Stomach (tissue), 4 donors: ENCODE measurements at regions not wholly inside any gene's neighbourhood (a gene's known extent, or its start where the extent isn't known, plus 50 kb on each side); places are given as distances from the start of the nearest gene placed in this dataset.

Experiments used
- EP300 ChIP-seq: sonication (generic); formaldehyde crosslinking; IDR thresholded peaks from one replicate; pipeline ENCODE4 v1.6.1; 2017; ENCODE audit warnings: antibody characterized with exemption
- POLR2A ChIP-seq, 4 donors: fragments of 450-650 bp; IDR thresholded peaks; one replicate each; pipeline ENCODE4 v1.6.1; 2016; ENCODE audit warnings: antibody characterized with exemption in 4 of 4, control low read depth in 2 of 4, mild to moderate bottlenecking in 1 of 4, moderate library complexity in 1 of 4
- POLR2AphosphoS5 ChIP-seq, 3 donors: sonication (generic); formaldehyde crosslinking; IDR thresholded peaks; one replicate each; pipeline ENCODE4 v1.6.1; 2016; ENCODE audit warnings: antibody characterized with exemption in 3 of 3
- TF ChIP-seq, protein P1 (sequence below), 7 experiments: fragments of 450-650 bp in 4 of 7; fragments of 200-600 bp in 3 of 7; sonication (generic) in 3 of 7; IDR thresholded peaks; one replicate each; pipeline ENCODE4 v1.5.1; 2016 to 2019; ENCODE audit warnings: antibody characterized with exemption in 7 of 7, control low read depth in 2 of 7, mild to moderate bottlenecking in 1 of 7

DNA sequence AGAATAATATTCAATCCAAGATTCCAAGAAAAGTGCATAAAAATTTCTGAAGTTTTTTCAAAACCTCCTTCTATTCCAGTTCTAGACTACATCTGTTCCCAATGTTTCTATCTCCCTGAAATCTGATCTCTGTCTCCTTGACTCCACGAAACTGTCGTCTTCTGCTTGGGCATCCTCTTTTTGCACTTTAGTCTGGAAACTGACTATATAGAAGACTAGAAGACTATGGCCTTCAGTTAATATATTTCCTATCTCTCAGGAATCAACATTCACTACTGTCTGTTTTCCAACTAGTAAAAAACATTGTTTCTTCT is 745.4 kb upstream of the ADGRB3 start:
- TF ChIP-seq, protein P1, sequence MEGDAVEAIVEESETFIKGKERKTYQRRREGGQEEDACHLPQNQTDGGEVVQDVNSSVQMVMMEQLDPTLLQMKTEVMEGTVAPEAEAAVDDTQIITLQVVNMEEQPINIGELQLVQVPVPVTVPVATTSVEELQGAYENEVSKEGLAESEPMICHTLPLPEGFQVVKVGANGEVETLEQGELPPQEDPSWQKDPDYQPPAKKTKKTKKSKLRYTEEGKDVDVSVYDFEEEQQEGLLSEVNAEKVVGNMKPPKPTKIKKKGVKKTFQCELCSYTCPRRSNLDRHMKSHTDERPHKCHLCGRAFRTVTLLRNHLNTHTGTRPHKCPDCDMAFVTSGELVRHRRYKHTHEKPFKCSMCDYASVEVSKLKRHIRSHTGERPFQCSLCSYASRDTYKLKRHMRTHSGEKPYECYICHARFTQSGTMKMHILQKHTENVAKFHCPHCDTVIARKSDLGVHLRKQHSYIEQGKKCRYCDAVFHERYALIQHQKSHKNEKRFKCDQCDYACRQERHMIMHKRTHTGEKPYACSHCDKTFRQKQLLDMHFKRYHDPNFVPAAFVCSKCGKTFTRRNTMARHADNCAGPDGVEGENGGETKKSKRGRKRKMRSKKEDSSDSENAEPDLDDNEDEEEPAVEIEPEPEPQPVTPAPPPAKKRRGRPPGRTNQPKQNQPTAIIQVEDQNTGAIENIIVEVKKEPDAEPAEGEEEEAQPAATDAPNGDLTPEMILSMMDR (IDR thresholded peaks at IDR 0.05) = no peak
- no peak for TF ChIP-seq POLR2AphosphoS5 (IDR thresholded peaks at IDR 0.05)
- no peak for TF ChIP-seq EP300
- no peak for TF ChIP-seq POLR2A (IDR thresholded peaks at IDR 0.05)
